NT2/D1 (cell line): ENCODE measurements at regions not wholly inside any gene's neighbourhood (a gene's known extent, or its start where the extent isn't known, plus 50 kb on each side); places are given as distances from the start of the nearest gene placed in this dataset.

Source experiments
- DNase-seq: peaks from one replicate; pipeline ENCODE4 v3.0.0-alpha.2; 2011; ENCODE audit warnings: low read depth, low spot score
- H3K27me3 ChIP-seq: 2 replicates; pipeline ENCODE4 v1.6.0; 2011; ENCODE audit warnings: mild to moderate bottlenecking; ENCODE audit not compliant: insufficient read length, insufficient read depth
- H3K36me3 ChIP-seq: 2 replicates; pipeline ENCODE4 v1.6.1; 2011; ENCODE audit warnings: mild to moderate bottlenecking, low read length, mixed read lengths; ENCODE audit not compliant: insufficient read depth, insufficient read length
- H3K4me1 ChIP-seq: 2 replicates; pipeline ENCODE4 v1.5.1; 2011; ENCODE audit not compliant: insufficient read depth, insufficient read length
- H3K4me3 ChIP-seq: 2 replicates; pipeline ENCODE4 v1.5.1; 2011; ENCODE audit warnings: low read depth; ENCODE audit not compliant: insufficient read length
- H3K9ac ChIP-seq: 2 replicates; pipeline ENCODE4 v1.6.0; 2011; ENCODE audit warnings: low read depth; ENCODE audit not compliant: insufficient read length
- H3K9me3 ChIP-seq: 2 replicates; pipeline ENCODE4 v1.5.1; 2011; ENCODE audit warnings: mild to moderate bottlenecking, low read length; ENCODE audit not compliant: insufficient read depth
- SUZ12 ChIP-seq: IDR thresholded peaks from 2 replicates; pipeline ENCODE4 v1.6.1; 2011; ENCODE audit not compliant: insufficient read length, insufficient read depth; ENCODE audit errors: extremely low read depth
- YY1 ChIP-seq: IDR thresholded peaks from 2 replicates; pipeline ENCODE4 v1.6.1; 2011; ENCODE audit not compliant: insufficient read length, insufficient read depth
- ZNF274 ChIP-seq: IDR thresholded peaks from 2 replicates; pipeline ENCODE4 v1.6.1; 2011; ENCODE audit warnings: mild to moderate bottlenecking, low read depth, low read length

- no peak overlapping the region for H3K9ac ChIP-seq
- H3K9me3 ChIP-seq, result 0 out of 2 replicates have a peak, but pooled peaks cover 14% of the 10 kb centered on the region
- H3K36me3 ChIP-seq, result no peaks in the 10 kb centered on the region
- no peak for TF ChIP-seq YY1
- no peak for TF ChIP-seq ZNF274
- TF ChIP-seq SUZ12, result no peak
- H3K4me1 ChIP-seq, result no peaks in the 10 kb centered on the region
- no peak for DNase-seq
- no peak overlapping the region for H3K4me3 ChIP-seq
- no peaks in the 10 kb centered on the region for H3K27me3 ChIP-seq
Observed at GRCh38 chr7:25035274-25035673, 55.3 kb upstream of the OSBPL3 start.

GRCh38 chr7:25034136-25034535 is 54.2 kb upstream of the OSBPL3 start:
- no peak overlapping the region for H3K4me3 ChIP-seq
- H3K4me1 ChIP-seq, result peaks cover under 1% of the 10 kb centered on the region
- H3K9me3 ChIP-seq, result 0 out of 2 replicates have a peak, but pooled peaks cover 14% of the 10 kb centered on the region
- no peak for TF ChIP-seq YY1
- TF ChIP-seq ZNF274, result no peak
- TF ChIP-seq SUZ12, result no peak
- no peaks in the 10 kb centered on the region for H3K27me3 ChIP-seq
- DNase-seq, result no peak
- no peak overlapping the region for H3K9ac ChIP-seq
- H3K36me3 ChIP-seq, result no peaks in the 10 kb centered on the region

DNA sequence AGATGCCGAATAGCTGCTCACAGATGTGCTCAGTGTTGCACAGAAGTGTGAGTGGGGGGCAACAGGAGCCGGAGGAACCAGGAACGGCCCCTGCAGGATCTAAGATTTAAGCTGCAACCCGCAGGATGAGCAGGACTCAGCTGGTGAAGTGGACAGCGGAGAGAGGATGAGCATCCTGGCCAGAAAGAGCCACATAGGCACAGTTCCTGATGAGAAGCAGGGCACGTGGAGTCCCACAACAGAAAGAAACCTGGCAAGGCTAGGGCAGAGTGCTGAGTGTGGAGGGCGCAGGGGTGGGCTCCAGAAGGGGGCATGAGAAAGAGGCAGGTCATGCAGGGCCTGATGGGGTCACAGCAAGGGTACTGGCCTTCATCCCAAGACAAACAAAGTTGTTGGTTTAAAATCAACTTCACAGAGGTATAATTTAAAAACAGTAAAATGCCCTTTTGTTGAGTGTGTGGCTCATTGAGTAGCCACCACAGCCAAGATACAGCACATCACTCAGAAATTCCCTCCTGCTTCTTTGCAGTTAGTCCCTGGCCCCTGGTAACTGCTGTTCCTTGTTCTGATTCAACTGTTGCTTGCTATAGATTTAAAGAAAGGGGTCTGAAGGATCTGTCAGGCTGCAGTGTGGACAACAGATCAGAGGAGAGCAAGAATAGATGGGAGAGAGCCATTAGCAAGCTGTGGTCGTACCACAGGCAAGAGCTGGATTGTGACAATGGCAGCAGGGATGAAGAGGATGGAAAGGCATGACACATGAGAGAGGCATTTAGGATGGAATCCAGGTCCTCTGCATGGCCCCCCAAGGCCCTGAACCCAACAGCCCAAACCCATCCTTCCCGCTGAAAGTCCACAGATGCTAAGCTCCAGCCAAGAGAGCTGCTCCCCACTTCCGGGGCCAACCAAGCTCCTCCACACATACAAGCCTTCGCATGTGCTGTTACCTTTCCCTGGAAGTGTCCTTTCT is 53.1 kb upstream of the OSBPL3 start:
- H3K36me3 ChIP-seq, result no peaks in the 10 kb centered on the region
- H3K27me3 ChIP-seq, result no peaks in the 10 kb centered on the region
- no peak for DNase-seq
- peaks cover 3% of the 10 kb centered on the region for H3K4me1 ChIP-seq
- H3K9me3 ChIP-seq, result 0 out of 2 replicates have a peak, but pooled peaks cover 14% of the 10 kb centered on the region
- TF ChIP-seq YY1 (no peak), ZNF274 (no peak), SUZ12 (no peak)
- H3K4me3 ChIP-seq, result no peak overlapping the region
- no peak overlapping the region for H3K9ac ChIP-seq

DNA sequence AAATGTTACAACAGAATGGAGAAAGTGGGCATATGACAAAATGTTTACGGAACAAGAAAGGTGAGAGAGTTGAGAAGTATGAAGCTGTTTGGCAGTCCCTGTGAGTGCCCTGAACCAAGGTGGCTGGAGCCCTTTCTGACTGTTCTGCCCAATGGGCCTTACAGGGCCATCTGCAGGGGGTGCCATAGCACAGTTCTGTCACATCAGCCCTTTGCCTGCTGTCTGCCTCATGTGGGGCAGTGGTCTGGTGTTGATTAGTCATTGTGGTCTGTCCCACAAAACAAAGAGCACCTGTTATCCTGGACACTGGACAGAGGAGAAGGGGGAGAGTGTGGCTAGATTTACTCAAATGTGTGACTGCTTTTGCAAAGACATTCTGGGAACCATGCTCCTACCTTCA is 51.5 kb upstream of the OSBPL3 start:
- H3K9me3 ChIP-seq, result 0 out of 2 replicates have a peak, but pooled peaks cover 12% of the 10 kb centered on the region
- H3K4me3 ChIP-seq, result no peak overlapping the region
- H3K27me3 ChIP-seq, result no peaks in the 10 kb centered on the region
- DNase-seq, result no peak
- no peak overlapping the region for H3K9ac ChIP-seq
- TF ChIP-seq YY1 (no peak), SUZ12 (no peak), ZNF274 (no peak)
- peaks cover 5% of the 10 kb centered on the region for H3K4me1 ChIP-seq
- H3K36me3 ChIP-seq, result no peaks in the 10 kb centered on the region

DNA sequence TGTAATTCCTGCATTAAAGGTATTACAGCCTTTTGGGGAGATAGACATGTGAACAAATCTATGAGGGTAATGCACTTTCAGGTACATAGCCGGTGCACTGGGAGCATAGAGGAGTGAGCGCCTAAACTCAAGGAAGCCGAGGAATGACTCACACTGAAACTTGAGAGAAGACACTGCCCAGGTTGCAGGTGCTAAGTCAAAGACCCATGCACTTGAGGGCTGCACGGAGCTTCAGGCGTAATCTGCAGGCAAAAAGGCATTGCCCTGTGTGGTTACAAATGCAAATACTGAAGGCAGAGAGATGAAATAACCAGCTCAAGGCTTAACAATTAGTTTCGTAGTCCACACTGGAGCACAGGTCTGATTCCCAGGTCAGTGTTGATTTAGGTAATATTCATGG is 51.0 kb upstream of the OSBPL3 start:
- TF ChIP-seq SUZ12 (no peak), YY1 (no peak), ZNF274 (no peak)
- Histone ChIP-seq H3K4me3 (no peak overlapping the region), H3K4me1 (peaks cover 5% of the 10 kb centered on the region), H3K9ac (no peak overlapping the region), H3K36me3 (no peaks in the 10 kb centered on the region), H3K9me3 (0 out of 2 replicates have a peak, but pooled peaks cover 8% of the 10 kb centered on the region), H3K27me3 (no peaks in the 10 kb centered on the region)
- DNase-seq, result no peak
